ENCODE measurements at regions not wholly inside any gene's neighbourhood (a gene's known extent, or its start where the extent isn't known, plus 50 kb on each side); places are given as distances from the start of the nearest gene placed in this dataset.

DNA sequence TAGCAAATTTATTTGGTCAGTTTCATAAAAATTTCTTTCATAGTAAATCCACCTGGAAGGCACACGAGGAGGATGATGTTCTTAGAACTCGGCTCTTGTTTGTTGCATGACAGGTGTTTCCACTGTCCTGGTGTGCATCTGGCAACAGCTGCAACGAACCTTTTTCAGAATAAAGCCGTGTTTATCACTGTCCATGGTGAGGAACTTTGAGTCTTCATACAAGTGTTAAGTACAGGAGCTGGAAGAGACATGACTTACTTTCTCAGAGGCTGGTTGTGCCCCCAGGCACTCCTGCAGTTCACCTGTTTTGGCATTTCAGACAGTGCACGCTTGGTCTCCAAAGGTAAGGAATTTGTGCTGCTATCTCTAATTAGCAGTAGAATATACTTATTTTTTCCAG, 97.1 kb downstream of the ADAMTS1 start:
- Histone ChIP-seq H4K20me1 (ENCODE audit: control insufficient read depth, insufficient read depth, low read depth, low read length) (no peaks in the 10 kb centered on the region), H3K36me3 (ENCODE audit: control insufficient read depth, low read length) (no peaks in the 10 kb centered on the region), H3K9me3 (ENCODE audit: control insufficient read depth, insufficient read depth, low read length) (no peaks in the 10 kb centered on the region; the same call in 1 of the 2 replicates), H3K27me3 (ENCODE audit: control insufficient read depth, low read length) (no peaks in the 10 kb centered on the region), H3K79me2 (ENCODE audit: control insufficient read depth, low read length) (no peaks in the 10 kb centered on the region), H3K9me2 (replicated peaks; ENCODE audit: control insufficient read depth, low read length) (no peaks in the 10 kb centered on the region), H3K4me2 (ENCODE audit: low read length) (no peak overlapping the region), H3K4me1 (ENCODE audit: control insufficient read depth, low read length) (no peaks in the 10 kb centered on the region), H3F3A (ENCODE audit: control insufficient read depth, insufficient read depth) (no peaks in the 10 kb centered on the region), H3K4me3 (ENCODE audit: low read length) (no peak overlapping the region), H3K27ac (ENCODE audit: low read depth, low read length) (no peak overlapping the region)
- TF ChIP-seq EZH2phosphoT487 (IDR thresholded peaks at IDR 0.05; ENCODE audit: borderline replicate concordance, low read length) = no peak
- TF ChIP-seq, protein P1, sequence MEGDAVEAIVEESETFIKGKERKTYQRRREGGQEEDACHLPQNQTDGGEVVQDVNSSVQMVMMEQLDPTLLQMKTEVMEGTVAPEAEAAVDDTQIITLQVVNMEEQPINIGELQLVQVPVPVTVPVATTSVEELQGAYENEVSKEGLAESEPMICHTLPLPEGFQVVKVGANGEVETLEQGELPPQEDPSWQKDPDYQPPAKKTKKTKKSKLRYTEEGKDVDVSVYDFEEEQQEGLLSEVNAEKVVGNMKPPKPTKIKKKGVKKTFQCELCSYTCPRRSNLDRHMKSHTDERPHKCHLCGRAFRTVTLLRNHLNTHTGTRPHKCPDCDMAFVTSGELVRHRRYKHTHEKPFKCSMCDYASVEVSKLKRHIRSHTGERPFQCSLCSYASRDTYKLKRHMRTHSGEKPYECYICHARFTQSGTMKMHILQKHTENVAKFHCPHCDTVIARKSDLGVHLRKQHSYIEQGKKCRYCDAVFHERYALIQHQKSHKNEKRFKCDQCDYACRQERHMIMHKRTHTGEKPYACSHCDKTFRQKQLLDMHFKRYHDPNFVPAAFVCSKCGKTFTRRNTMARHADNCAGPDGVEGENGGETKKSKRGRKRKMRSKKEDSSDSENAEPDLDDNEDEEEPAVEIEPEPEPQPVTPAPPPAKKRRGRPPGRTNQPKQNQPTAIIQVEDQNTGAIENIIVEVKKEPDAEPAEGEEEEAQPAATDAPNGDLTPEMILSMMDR (IDR thresholded peaks at IDR 0.05; ENCODE audit: low read depth, low read length, poor library complexity, severe bottlenecking) = no peak

DNA sequence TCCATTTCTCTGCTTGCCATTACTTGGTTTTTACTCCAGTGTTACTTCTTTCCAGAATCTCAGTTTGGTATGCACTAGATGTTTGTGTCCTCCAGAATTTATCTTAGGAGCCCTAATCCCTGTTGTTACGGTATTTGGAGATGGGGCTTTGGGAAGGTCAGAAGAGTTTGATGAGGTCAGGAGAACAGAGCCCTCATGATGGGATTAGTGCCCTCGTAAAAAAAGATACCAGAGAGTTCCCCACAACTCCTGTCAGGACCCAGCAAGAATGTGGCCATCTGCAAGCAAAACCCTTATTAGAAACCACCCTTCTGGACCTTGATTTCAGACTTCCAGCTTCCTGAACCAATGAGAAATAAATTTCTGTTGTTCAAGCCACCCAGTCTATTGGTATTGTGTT, 98.0 kb downstream of the ADAMTS1 start:
- Histone ChIP-seq H3F3A (ENCODE audit: control insufficient read depth, insufficient read depth) (no peaks in the 10 kb centered on the region), H3K27ac (ENCODE audit: low read depth, low read length) (no peak overlapping the region), H3K4me2 (ENCODE audit: low read length) (no peak overlapping the region), H3K79me2 (ENCODE audit: control insufficient read depth, low read length) (no peaks in the 10 kb centered on the region), H3K27me3 (ENCODE audit: control insufficient read depth, low read length) (no peaks in the 10 kb centered on the region), H4K20me1 (ENCODE audit: control insufficient read depth, insufficient read depth, low read depth, low read length) (no peaks in the 10 kb centered on the region), H3K4me1 (ENCODE audit: control insufficient read depth, low read length) (no peaks in the 10 kb centered on the region), H3K9me3 (ENCODE audit: control insufficient read depth, insufficient read depth, low read length) (no peaks in the 10 kb centered on the region; the same call in 1 of the 2 replicates), H3K4me3 (ENCODE audit: low read length) (no peak overlapping the region), H3K36me3 (ENCODE audit: control insufficient read depth, low read length) (no peaks in the 10 kb centered on the region), H3K9me2 (replicated peaks; ENCODE audit: control insufficient read depth, low read length) (no peaks in the 10 kb centered on the region)
- TF ChIP-seq, protein P1 (IDR thresholded peaks at IDR 0.05; ENCODE audit: low read depth, low read length, poor library complexity, severe bottlenecking) = no peak
- no peak for TF ChIP-seq EZH2phosphoT487 (IDR thresholded peaks at IDR 0.05; ENCODE audit: borderline replicate concordance, low read length)

DNA sequence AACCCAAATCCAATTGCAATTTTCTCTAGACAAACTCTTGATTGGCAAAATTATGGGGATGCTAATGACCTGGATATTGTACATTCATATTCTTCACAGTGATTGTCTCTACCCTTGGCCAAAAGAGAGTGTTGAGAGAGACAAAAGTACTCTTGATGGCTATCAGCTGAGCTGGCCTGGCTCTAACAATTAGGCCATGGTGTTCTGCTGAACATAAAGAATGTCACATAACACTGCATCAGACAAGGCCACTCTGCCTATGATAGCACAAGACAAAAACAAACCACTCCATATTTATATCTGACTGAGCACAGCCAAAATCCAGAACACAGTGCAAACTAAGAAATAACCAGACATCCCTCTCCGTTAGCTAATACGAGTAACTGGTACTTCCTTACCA, 101.7 kb downstream of the ADAMTS1 start:
- no peaks in the 10 kb centered on the region for H3K27me3 ChIP-seq (ENCODE audit: control insufficient read depth, low read length)
- no peak overlapping the region for H3K4me2 ChIP-seq (ENCODE audit: low read length)
- H3K4me3 ChIP-seq (ENCODE audit: low read length) = no peak overlapping the region
- H3K4me1 ChIP-seq (ENCODE audit: control insufficient read depth, low read length) = no peaks in the 10 kb centered on the region
- H3K36me3 ChIP-seq (ENCODE audit: control insufficient read depth, low read length) = no peaks in the 10 kb centered on the region
- no peaks in the 10 kb centered on the region for H4K20me1 ChIP-seq (ENCODE audit: control insufficient read depth, insufficient read depth, low read depth, low read length)
- H3K9me2 ChIP-seq (replicated peaks; ENCODE audit: control insufficient read depth, low read length) = no peaks in the 10 kb centered on the region
- TF ChIP-seq, protein P1 (IDR thresholded peaks at IDR 0.05; ENCODE audit: low read depth, low read length, poor library complexity, severe bottlenecking) = no peak
- no peak for TF ChIP-seq EZH2phosphoT487 (IDR thresholded peaks at IDR 0.05; ENCODE audit: borderline replicate concordance, low read length)
- no peaks in the 10 kb centered on the region for H3K79me2 ChIP-seq (ENCODE audit: control insufficient read depth, low read length)
- H3F3A ChIP-seq (ENCODE audit: control insufficient read depth, insufficient read depth) = no peaks in the 10 kb centered on the region
- no peak overlapping the region for H3K27ac ChIP-seq (ENCODE audit: low read depth, low read length)
- no peaks in the 10 kb centered on the region; the same call in 1 of the 2 replicates for H3K9me3 ChIP-seq (ENCODE audit: control insufficient read depth, insufficient read depth, low read length)
